HEK293 (cell line): ENCODE measurements at regions not wholly inside any gene's neighbourhood (a gene's known extent, or its start where the extent isn't known, plus 50 kb on each side); places are given as distances from the start of the nearest gene placed in this dataset.

Source experiments
- CTCF ChIA-PET: fragments of 350-600 bp; formaldehyde crosslinking; extraction: SDS; loops from one replicate; lab custom pipeline; 2021; ENCODE audit warnings: antibody characterized with exemption; lab: Yijun Ruan, JAX
- POLR2A ChIA-PET: fragments of 300-600 bp; formaldehyde crosslinking; extraction: SDS; loops from one replicate; lab custom pipeline; 2020; ENCODE audit warnings: antibody characterized with exemption, inconsistent platforms; lab: Yijun Ruan, JAX
- H3K27ac ChIP-seq: fragments of 200-500 bp; sonication (Bioruptor generic); 2 replicates; pipeline ENCODE4 v1.5.1; 2014; ENCODE audit warnings: low read depth, low read length, control low read depth, inconsistent platforms; ENCODE audit errors: extremely low read depth
- H3K36me3 ChIP-seq, 2 experiments: fragments of 200-500 bp in 1 of 2; sonication (Bioruptor generic) in 1 of 2; 1 replicate in 1 of 2; 2 replicates in 1 of 2; pipeline ENCODE4 v1.5.1; 2014 to 2017; ENCODE audit warnings: inconsistent platforms in 2 of 2, low read length in 2 of 2; ENCODE audit not compliant: control insufficient read depth in 2 of 2, insufficient read depth in 1 of 2
- H3K4me1 ChIP-seq: fragments of 200-500 bp; sonication (Bioruptor generic); 2 replicates; pipeline ENCODE4 v1.5.1; 2014; ENCODE audit warnings: mild to moderate bottlenecking, low read length, inconsistent platforms; ENCODE audit not compliant: control insufficient read depth, insufficient read depth
- H3K4me3 ChIP-seq: 2 replicates; pipeline ENCODE4 v1.5.1; 2011; ENCODE audit warnings: low read depth, mild to moderate bottlenecking, control low read depth, low read length, moderate library complexity
- H3K9me3 ChIP-seq: fragments of 200-500 bp; sonication (Bioruptor generic); 2 replicates; pipeline ENCODE4 v1.5.1; 2014; ENCODE audit warnings: low read depth, low read length, inconsistent platforms; ENCODE audit not compliant: control insufficient read depth, insufficient read depth
- MEIS1 ChIP-seq: sonication (generic); formaldehyde crosslinking; IDR thresholded peaks from 2 replicates; pipeline ENCODE4 v1.8.1; 2022; ENCODE audit warnings: missing genetic modification reagents, mild to moderate bottlenecking, borderline replicate concordance
- MZF1 ChIP-seq: fragments of 450-650 bp; formaldehyde crosslinking; IDR thresholded peaks from 2 replicates; pipeline ENCODE4 v1.5.1; 2017; ENCODE audit warnings: missing biosample characterization, missing genetic modification characterization, borderline replicate concordance
- PRDM1 ChIP-seq: fragments of 450-650 bp; formaldehyde crosslinking; IDR thresholded peaks from 2 replicates; pipeline ENCODE4; 2016; ENCODE audit warnings: missing biosample characterization, missing genetic modification characterization
- RBAK ChIP-seq: fragments of 450-650 bp; formaldehyde crosslinking; IDR thresholded peaks from 2 replicates; pipeline ENCODE4 v1.5.1; 2016; ENCODE audit warnings: missing biosample characterization, missing genetic modification characterization
- TRIM28 ChIP-seq: IDR thresholded peaks from 2 replicates; pipeline ENCODE4 v1.6.1; 2011; ENCODE audit warnings: low read length, control low read depth, borderline replicate concordance
- YY2 ChIP-seq: fragments of 450-650 bp; formaldehyde crosslinking; IDR thresholded peaks from 2 replicates; pipeline ENCODE4 v1.5.1; 2016; ENCODE audit warnings: missing biosample characterization, missing genetic modification characterization
- ZBTB20 ChIP-seq: fragments of 450-650 bp; formaldehyde crosslinking; IDR thresholded peaks from 2 replicates; pipeline ENCODE4 v1.5.1; 2016; ENCODE audit warnings: missing biosample characterization, missing genetic modification characterization
- ZNF114 ChIP-seq: fragments of 450-650 bp; formaldehyde crosslinking; IDR thresholded peaks from 2 replicates; pipeline ENCODE4 v1.5.0; 2017; ENCODE audit warnings: missing biosample characterization, missing genetic modification characterization
- ZNF23 ChIP-seq: fragments of 450-650 bp; formaldehyde crosslinking; IDR thresholded peaks from 2 replicates; pipeline ENCODE4 v1.5.1; 2016; ENCODE audit warnings: missing biosample characterization, missing genetic modification characterization, borderline replicate concordance
- ZNF394 ChIP-seq: fragments of 450-650 bp; formaldehyde crosslinking; IDR thresholded peaks from 2 replicates; pipeline ENCODE4 v1.5.1; 2016; ENCODE audit warnings: missing biosample characterization, missing genetic modification characterization, mild to moderate bottlenecking, moderate library complexity, borderline replicate concordance
- ZNF416 ChIP-seq: fragments of 450-650 bp; formaldehyde crosslinking; IDR thresholded peaks from 2 replicates; pipeline ENCODE4 v1.5.1; 2016; ENCODE audit warnings: missing biosample characterization, missing genetic modification characterization
- ZNF423 ChIP-seq: fragments of 450-650 bp; formaldehyde crosslinking; IDR thresholded peaks from 2 replicates; pipeline ENCODE4 v1.5.1; 2016; ENCODE audit warnings: missing biosample characterization, missing genetic modification characterization
- ZNF426 ChIP-seq: fragments of 450-650 bp; formaldehyde crosslinking; IDR thresholded peaks from 2 replicates; pipeline ENCODE4 v1.5.1; 2017; ENCODE audit warnings: missing biosample characterization, missing genetic modification characterization, mild to moderate bottlenecking, inconsistent platforms, moderate library complexity
- ZNF548 ChIP-seq: fragments of 450-650 bp; formaldehyde crosslinking; IDR thresholded peaks from 2 replicates; pipeline ENCODE4 v1.5.1; 2016; ENCODE audit warnings: missing biosample characterization, missing genetic modification characterization
- ZNF549 ChIP-seq: fragments of 450-650 bp; IDR thresholded peaks from 2 replicates; pipeline ENCODE4 v1.5.1; 2018; ENCODE audit warnings: missing biosample characterization, missing genetic modification characterization, mild to moderate bottlenecking, inconsistent platforms, moderate library complexity
- ZNF555 ChIP-seq: fragments of 450-650 bp; formaldehyde crosslinking; conservative IDR thresholded peaks from 2 replicates; pipeline ENCODE4 v1.5.1; 2017; ENCODE audit warnings: missing biosample characterization, mild to moderate bottlenecking, missing genetic modification characterization, inconsistent platforms
- ZNF621 ChIP-seq: fragments of 450-650 bp; formaldehyde crosslinking; IDR thresholded peaks from 2 replicates; pipeline ENCODE4 v1.5.1; 2017; ENCODE audit warnings: missing biosample characterization, missing genetic modification characterization
- ZNF626 ChIP-seq: fragments of 450-650 bp; sonication (Bioruptor Pico); formaldehyde crosslinking; IDR thresholded peaks from 2 replicates; pipeline ENCODE4 v1.5.1; 2018; ENCODE audit warnings: missing biosample characterization, missing genetic modification characterization, inconsistent platforms
- ZNF654 ChIP-seq: fragments of 450-650 bp; formaldehyde crosslinking; IDR thresholded peaks from 2 replicates; pipeline ENCODE4 v1.5.1; 2016; ENCODE audit warnings: low read depth, missing biosample characterization, missing genetic modification characterization
- ZNF707 ChIP-seq: fragments of 450-650 bp; formaldehyde crosslinking; IDR thresholded peaks from 2 replicates; pipeline ENCODE4 v1.5.1; 2016; ENCODE audit warnings: missing biosample characterization, missing genetic modification characterization
- ZNF747 ChIP-seq: fragments of 450-650 bp; formaldehyde crosslinking; IDR thresholded peaks from 2 replicates; pipeline ENCODE4 v1.5.1; 2016; ENCODE audit warnings: missing biosample characterization, missing genetic modification characterization
- ZNF777 ChIP-seq: fragments of 450-650 bp; formaldehyde crosslinking; IDR thresholded peaks from 2 replicates; pipeline ENCODE4 v1.5.1; 2017; ENCODE audit warnings: missing biosample characterization, missing genetic modification characterization, borderline replicate concordance
- ZNF791 ChIP-seq: fragments of 450-650 bp; formaldehyde crosslinking; IDR thresholded peaks from 2 replicates; pipeline ENCODE4 v1.5.1; 2016; ENCODE audit warnings: missing biosample characterization, missing genetic modification characterization
- ZSCAN23 ChIP-seq: fragments of 450-650 bp; formaldehyde crosslinking; IDR thresholded peaks from 2 replicates; pipeline ENCODE4 v1.5.1; 2016; ENCODE audit warnings: missing biosample characterization, missing genetic modification characterization
- TF ChIP-seq, protein P1 (sequence below): fragments of 450-650 bp; formaldehyde crosslinking; IDR thresholded peaks from 2 replicates; pipeline ENCODE4 v1.5.1; 2017; ENCODE audit warnings: missing biosample characterization, missing genetic modification characterization
- TF ChIP-seq, protein P2 (sequence below): fragments of 450-650 bp; IDR thresholded peaks from 2 replicates; pipeline ENCODE4 v1.5.1; 2018; ENCODE audit warnings: missing biosample characterization, mild to moderate bottlenecking, missing genetic modification characterization
- TF ChIP-seq, protein P3 (sequence below): fragments of 450-650 bp; formaldehyde crosslinking; IDR thresholded peaks from 2 replicates; pipeline ENCODE4 v1.5.1; 2016; ENCODE audit warnings: missing biosample characterization, missing genetic modification characterization

DNA sequence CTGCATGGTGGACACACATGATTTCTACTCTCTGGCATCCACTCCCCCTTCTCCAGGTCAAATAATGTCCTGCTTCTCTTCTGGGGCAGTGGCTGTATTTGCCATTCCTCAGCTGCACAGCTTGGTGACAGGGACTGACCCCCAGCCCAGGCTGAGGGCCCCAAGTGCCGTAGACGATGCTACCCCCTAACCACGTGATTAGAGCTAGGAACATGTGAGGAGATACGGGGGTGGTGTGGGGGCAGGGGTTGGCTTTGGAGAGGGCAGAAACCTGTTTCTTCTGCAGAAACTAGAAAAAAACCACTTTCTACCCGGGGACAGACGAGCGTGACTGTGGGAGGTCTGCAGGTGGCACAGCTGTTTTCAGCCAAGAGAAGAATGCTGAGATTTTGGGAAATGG is 192.4 kb downstream of the SIPA1L2 start:
- no peak for TF ChIP-seq ZNF114
- no peak for TF ChIP-seq ZNF549 (tag by site-specific recombination)
- no peak for TF ChIP-seq ZSCAN23 (tag by site-specific recombination)
- TF ChIP-seq PRDM1, result no peak
- no peak for TF ChIP-seq MEIS1 (CRISPR knock-in tag)
- ChIA-PET CTCF (interaction anchor here (0.5 to 1.5 kb wide), 3 partner anchors 10 to 190 kb away, joined by 3 to 6 read pairs (median 5); no protein-coding TSS in a partner anchor), POLR2A (no interaction called here)
- Histone ChIP-seq H3K9me3 (no peaks in the 10 kb centered on the region), H3K4me1 (no peaks in the 10 kb centered on the region), H3K36me3 (peaks cover 19 to 58% of the 10 kb centered on the region in 2 experiments; a peak in 2 of 3 replicates), H3K27ac (no peak overlapping the region), H3K4me3 (no peak overlapping the region)

DNA sequence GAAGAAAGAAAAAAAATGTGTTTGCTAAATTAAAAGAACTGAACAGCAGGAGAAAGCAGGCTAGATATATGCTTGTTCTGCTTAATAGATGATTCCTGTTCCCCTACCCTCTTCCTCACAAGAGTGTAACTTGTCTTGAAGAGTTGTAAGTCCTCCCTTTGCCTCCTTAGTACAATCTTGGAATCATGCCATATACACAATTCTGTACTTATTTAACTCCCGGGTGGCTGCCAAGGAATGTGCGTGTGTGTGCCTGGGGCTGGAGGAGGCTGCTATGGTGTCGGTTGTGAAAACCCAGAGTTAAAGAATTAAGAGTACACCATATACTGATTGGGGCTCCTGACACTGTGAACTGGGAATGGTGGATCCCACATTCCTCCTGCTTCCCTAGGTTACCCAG is 194.2 kb downstream of the SIPA1L2 start:
- H3K4me3 ChIP-seq, result no peak overlapping the region
- peaks cover 15 to 46% of the 10 kb centered on the region in 2 experiments; a peak in 2 of 3 replicates for H3K36me3 ChIP-seq
- no peaks in the 10 kb centered on the region for H3K4me1 ChIP-seq
- ChIA-PET POLR2A (no interaction called here), CTCF (no interaction called here)
- H3K27ac ChIP-seq, result no peak overlapping the region
- TF ChIP-seq ZBTB20 (tag by site-specific recombination) (peak; percentile 49; the same call in 1 of the 2 replicates), ZNF394 (no peak), ZNF654 (tag by site-specific recombination) (no peak)
- no peaks in the 10 kb centered on the region for H3K9me3 ChIP-seq

DNA sequence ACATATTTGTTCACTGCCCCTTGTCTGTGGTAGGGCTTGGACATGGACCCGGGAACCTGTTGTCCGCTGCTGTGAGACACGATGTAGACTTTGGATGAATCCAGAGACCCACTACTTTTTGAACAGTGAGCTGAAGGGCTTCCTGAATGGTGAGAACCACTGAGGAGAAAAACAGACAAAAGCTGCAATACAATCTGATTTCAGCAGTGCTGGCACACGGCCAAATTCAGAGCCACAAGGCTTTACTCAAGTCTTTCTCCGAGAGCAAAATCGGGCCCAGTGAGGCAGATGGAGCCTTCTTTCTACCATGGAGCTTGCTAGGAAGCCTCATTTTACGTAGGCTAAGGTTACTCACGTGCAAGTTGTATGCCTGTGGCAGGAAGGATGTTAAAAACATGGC is 197.6 kb downstream of the SIPA1L2 start:
- CTCF ChIA-PET, result interaction anchor here (0.6 kb wide), 1 partner anchor 659 kb away, joined by 3 read pairs; no protein-coding TSS in a partner anchor
- peaks cover 7% of the 10 kb centered on the region; the same call in 1 of the 2 replicates for H3K4me1 ChIP-seq
- TF ChIP-seq ZNF791 (tag by site-specific recombination), result no peak
- TF ChIP-seq ZNF23, result no peak
- TF ChIP-seq TRIM28, result no peak
- H3K27ac ChIP-seq, result no peak overlapping the region
- POLR2A ChIA-PET, result no interaction called here
- H3K36me3 ChIP-seq, result peaks cover 0 to 23% of the 10 kb centered on the region in 2 experiments; a peak in 2 of 3 replicates
- no peaks in the 10 kb centered on the region for H3K9me3 ChIP-seq
- H3K4me3 ChIP-seq, result no peak overlapping the region

DNA sequence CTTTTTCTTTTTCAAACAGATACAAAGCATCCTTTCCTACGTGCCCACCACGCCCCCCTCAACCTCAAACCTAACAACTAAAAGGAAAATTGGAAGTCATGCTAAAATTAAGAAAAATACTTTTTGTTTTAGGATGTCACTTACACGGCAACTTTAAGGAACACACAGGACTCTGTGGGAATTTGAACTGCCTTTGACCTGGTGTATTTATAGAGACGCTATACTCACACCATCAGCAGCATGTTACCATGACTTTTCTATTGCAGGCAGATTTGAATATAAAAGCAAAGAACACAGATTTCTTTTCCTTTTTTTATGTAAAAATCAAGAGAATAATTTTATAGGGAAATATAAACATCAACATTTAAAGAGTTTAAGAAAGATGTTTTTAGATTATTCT is 198.2 kb downstream of the SIPA1L2 start:
- Histone ChIP-seq H3K4me3 (no peak overlapping the region), H3K27ac (no peak overlapping the region), H3K4me1 (peaks cover 7% of the 10 kb centered on the region; the same call in 1 of the 2 replicates), H3K9me3 (no peaks in the 10 kb centered on the region), H3K36me3 (peaks cover 0 to 27% of the 10 kb centered on the region in 2 experiments; a peak in 2 of 3 replicates)
- ChIA-PET CTCF (no interaction called here), POLR2A (no interaction called here)
- TF ChIP-seq ZNF416 (tag by site-specific recombination), result no peak
- TF ChIP-seq, protein P1, sequence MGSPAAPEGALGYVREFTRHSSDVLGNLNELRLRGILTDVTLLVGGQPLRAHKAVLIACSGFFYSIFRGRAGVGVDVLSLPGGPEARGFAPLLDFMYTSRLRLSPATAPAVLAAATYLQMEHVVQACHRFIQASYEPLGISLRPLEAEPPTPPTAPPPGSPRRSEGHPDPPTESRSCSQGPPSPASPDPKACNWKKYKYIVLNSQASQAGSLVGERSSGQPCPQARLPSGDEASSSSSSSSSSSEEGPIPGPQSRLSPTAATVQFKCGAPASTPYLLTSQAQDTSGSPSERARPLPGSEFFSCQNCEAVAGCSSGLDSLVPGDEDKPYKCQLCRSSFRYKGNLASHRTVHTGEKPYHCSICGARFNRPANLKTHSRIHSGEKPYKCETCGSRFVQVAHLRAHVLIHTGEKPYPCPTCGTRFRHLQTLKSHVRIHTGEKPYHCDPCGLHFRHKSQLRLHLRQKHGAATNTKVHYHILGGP (tag by site-specific recombination), result no peak
- no peak for TF ChIP-seq RBAK (tag by site-specific recombination)
- TF ChIP-seq, protein P2, sequence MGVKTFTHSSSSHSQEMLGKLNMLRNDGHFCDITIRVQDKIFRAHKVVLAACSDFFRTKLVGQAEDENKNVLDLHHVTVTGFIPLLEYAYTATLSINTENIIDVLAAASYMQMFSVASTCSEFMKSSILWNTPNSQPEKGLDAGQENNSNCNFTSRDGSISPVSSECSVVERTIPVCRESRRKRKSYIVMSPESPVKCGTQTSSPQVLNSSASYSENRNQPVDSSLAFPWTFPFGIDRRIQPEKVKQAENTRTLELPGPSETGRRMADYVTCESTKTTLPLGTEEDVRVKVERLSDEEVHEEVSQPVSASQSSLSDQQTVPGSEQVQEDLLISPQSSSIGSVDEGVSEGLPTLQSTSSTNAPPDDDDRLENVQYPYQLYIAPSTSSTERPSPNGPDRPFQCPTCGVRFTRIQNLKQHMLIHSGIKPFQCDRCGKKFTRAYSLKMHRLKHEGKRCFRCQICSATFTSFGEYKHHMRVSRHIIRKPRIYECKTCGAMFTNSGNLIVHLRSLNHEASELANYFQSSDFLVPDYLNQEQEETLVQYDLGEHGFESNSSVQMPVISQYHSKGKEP, result no peak
- TF ChIP-seq, protein P3, sequence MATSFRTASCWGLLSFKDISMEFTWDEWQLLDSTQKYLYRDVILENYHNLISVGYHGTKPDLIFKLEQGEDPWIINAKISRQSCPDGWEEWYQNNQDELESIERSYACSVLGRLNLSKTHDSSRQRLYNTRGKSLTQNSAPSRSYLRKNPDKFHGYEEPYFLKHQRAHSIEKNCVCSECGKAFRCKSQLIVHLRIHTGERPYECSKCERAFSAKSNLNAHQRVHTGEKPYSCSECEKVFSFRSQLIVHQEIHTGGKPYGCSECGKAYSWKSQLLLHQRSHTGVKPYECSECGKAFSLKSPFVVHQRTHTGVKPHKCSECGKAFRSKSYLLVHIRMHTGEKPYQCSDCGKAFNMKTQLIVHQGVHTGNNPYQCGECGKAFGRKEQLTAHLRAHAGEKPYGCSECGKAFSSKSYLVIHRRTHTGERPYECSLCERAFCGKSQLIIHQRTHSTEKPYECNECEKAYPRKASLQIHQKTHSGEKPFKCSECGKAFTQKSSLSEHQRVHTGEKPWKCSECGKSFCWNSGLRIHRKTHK, result no peak
- TF ChIP-seq ZNF548 (tag by site-specific recombination), result no peak
- no peak for TF ChIP-seq ZNF394
- TF ChIP-seq ZNF621 (tag by site-specific recombination), result no peak
- TF ChIP-seq ZNF423 (tag by site-specific recombination), result no peak
- TF ChIP-seq ZNF777, result no peak
- TF ChIP-seq ZNF426 (tag by site-specific recombination), result no peak
- TF ChIP-seq ZNF626, result no peak
- TF ChIP-seq ZNF707 (tag by site-specific recombination), result no peak
- TF ChIP-seq ZNF747 (tag by site-specific recombination), result no peak
- no peak for TF ChIP-seq MZF1 (tag by site-specific recombination)
- TF ChIP-seq YY2 (tag by site-specific recombination), result no peak
- no peak for TF ChIP-seq ZNF555
